ENCODE measurements at regions not wholly inside any gene's neighbourhood (a gene's known extent, or its start where the extent isn't known, plus 50 kb on each side); places are given as distances from the start of the nearest gene placed in this dataset.
A peak's percentile ranks its signal among the peaks of the same experiment; 100 is the strongest.

GRCh38 chr6:40714576-40715564 lies 127.7 kb upstream of the LRFN2 start (continued):
- TF ChIP-seq GABPA (IDR thresholded peaks at IDR 0.05; ENCODE audit: low read depth, low read length) (no peak), GABPA (CRISPR knock-in tag; IDR thresholded peaks at IDR 0.05; ENCODE audit: low read depth) (no peak), CHD4 (IDR thresholded peaks at IDR 0.05; ENCODE audit: borderline replicate concordance, low read length) (no peak), NR0B2 (CRISPR knock-in tag; IDR thresholded peaks at IDR 0.05) (0 out of 2 replicates have a peak, but pooled peaks have one; percentile 4), GMEB2 (CRISPR knock-in tag; IDR thresholded peaks at IDR 0.05; ENCODE audit: low read depth) (no peak), FOXK1 (CRISPR knock-in tag; IDR thresholded peaks at IDR 0.05; ENCODE audit: borderline replicate concordance, low read depth) (peak; percentile 67; the same call in 1 of the 2 replicates), SRF (IDR thresholded peaks at IDR 0.05; ENCODE audit: low read depth, low read length) (no peak), RBFOX2 (IDR thresholded peaks at IDR 0.05; ENCODE audit: low read depth, low read length) (no peak), GATAD1 (CRISPR knock-in tag; IDR thresholded peaks at IDR 0.05) (peak; percentile 59; the same call in 1 of the 2 replicates), PPARG (CRISPR knock-in tag; conservative IDR thresholded peaks at IDR 0.05) (0 out of 2 replicates have a peak, but pooled peaks have one; percentile 23), HOXA3 (CRISPR knock-in tag; IDR thresholded peaks at IDR 0.05) (peak; percentile 69), ZC3H13 (CRISPR knock-in tag; IDR thresholded peaks at IDR 0.05) (no peak), ZHX2 (IDR thresholded peaks at IDR 0.05; ENCODE audit: low read depth) (no peak), ZHX2 (CRISPR knock-in tag; IDR thresholded peaks at IDR 0.05; ENCODE audit: borderline replicate concordance) (no peak), TCF7L2 (IDR thresholded peaks at IDR 0.05; ENCODE audit: low read depth, low read length) (no peak), KAT2B (IDR thresholded peaks at IDR 0.05; ENCODE audit: borderline replicate concordance, low read depth, low read length) (no peak), HMGXB3 (CRISPR knock-in tag; IDR thresholded peaks at IDR 0.05; ENCODE audit: borderline replicate concordance) (peak; percentile 32; the same call in 1 of the 2 replicates)
